ENCODE measurements at regions not wholly inside any gene's neighbourhood (a gene's known extent, or its start where the extent isn't known, plus 50 kb on each side); places are given as distances from the start of the nearest gene placed in this dataset.

DNA sequence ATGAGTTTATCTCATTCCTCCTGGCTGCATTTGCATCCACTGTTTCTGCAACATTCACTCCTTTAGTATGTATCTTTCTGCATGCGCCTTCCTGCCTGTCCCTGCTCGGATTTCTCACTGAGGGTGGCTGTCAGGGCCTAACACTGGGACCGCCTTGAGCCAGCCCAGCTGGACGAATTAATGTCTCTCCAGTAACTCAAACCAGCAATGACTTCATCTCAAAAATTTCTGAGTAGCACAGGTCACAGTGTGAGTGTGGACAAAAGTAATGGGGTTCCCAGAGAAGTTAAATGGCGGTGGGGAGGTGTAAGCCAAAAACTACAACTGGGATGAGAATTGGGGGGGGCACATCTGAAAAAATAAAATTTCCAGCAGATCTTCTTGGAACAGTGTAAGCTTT is 444.0 kb upstream of the MGMT start (continued):
- TF ChIP-seq DNMT1 (CRISPR knock-in tag; IDR thresholded peaks at IDR 0.05) (no peak), CCDC6 (CRISPR knock-in tag; IDR thresholded peaks at IDR 0.05) (no peak), FOSL2 (CRISPR knock-in tag; IDR thresholded peaks at IDR 0.05) (no peak)

DNA sequence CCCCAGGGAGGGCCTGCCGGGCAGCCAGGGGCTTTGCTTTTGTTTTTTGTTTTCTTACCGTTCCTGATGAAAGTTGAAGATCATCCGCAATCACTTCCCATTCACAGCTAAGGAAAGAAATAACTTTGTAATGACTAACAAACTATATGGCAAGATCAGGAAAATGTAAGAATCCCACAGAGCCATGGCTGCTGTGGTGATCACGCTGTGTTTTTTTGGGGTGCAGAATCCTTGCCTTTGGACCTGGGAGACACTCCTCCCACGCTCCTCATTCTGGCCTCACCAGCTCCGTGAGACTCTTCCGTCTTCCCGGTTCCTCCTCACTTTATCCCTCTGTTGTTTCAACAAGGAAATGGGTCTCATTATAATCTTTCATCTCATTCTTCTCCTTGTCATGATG is 443.0 kb upstream of the MGMT start:
- H3K4me1 ChIP-seq (ENCODE audit: insufficient read depth, low read length): no peaks in the 10 kb centered on the region
- in situ Hi-C loops (cut with HindIII; ENCODE audit: extremely low pct_ligation_motif_present, low pct_unique_long_range_greater_than_20kb): no loop called here
- no TSS peak for BruUV-seq (replicated peaks)
- ChIA-PET CTCF (ENCODE audit: low intra/inter-chr PET ratio, low total read pairs) (no interaction called here), POLR2A (no interaction called here)
- WGBS (ENCODE audit: low lambda C conversion rate): 31% methylated on average over 8 of the region's 8 CpGs
- TF ChIP-seq MTERF4 (CRISPR knock-in tag; IDR thresholded peaks at IDR 0.05) (no peak), KDM5B (CRISPR knock-in tag; IDR thresholded peaks at IDR 0.05; ENCODE audit: borderline replicate concordance) (no peak), JDP2 (CRISPR knock-in tag; IDR thresholded peaks at IDR 0.05; ENCODE audit: borderline replicate concordance) (no peak), ZKSCAN5 (CRISPR knock-in tag; IDR thresholded peaks at IDR 0.05) (no peak), SMAD1 (CRISPR knock-in tag; IDR thresholded peaks at IDR 0.05; ENCODE audit: borderline replicate concordance, low read depth) (no peak), SRY (CRISPR knock-in tag; IDR thresholded peaks at IDR 0.05) (no peak), HIVEP1 (CRISPR knock-in tag; IDR thresholded peaks at IDR 0.05) (no peak), PAF1 (CRISPR knock-in tag; IDR thresholded peaks at IDR 0.05) (no peak), ZNF337 (CRISPR knock-in tag; IDR thresholded peaks at IDR 0.05; ENCODE audit: borderline replicate concordance, low read depth) (no peak), NFYC (CRISPR knock-in tag; IDR thresholded peaks at IDR 0.05) (no peak), POLR2AphosphoS2 (IDR thresholded peaks at IDR 0.05; ENCODE audit: low read depth, low read length) (no peak), SMC3 (IDR thresholded peaks at IDR 0.05; ENCODE audit: low read length) (no peak)
- TF ChIP-seq, protein P1, sequence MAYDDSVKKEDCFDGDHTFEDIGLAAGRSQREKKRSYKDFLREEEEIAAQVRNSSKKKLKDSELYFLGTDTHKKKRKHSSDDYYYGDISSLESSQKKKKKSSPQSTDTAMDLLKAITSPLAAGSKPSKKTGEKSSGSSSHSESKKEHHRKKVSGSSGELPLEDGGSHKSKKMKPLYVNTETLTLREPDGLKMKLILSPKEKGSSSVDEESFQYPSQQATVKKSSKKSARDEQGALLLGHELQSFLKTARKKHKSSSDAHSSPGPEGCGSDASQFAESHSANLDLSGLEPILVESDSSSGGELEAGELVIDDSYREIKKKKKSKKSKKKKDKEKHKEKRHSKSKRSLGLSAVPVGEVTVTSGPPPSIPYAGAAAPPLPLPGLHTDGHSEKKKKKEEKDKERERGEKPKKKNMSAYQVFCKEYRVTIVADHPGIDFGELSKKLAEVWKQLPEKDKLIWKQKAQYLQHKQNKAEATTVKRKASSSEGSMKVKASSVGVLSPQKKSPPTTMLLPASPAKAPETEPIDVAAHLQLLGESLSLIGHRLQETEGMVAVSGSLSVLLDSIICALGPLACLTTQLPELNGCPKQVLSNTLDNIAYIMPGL (CRISPR knock-in tag; IDR thresholded peaks at IDR 0.05; ENCODE audit: borderline replicate concordance in 1 of 2, low read depth in 1 of 2): no peak
- TF ChIP-seq, protein P2, sequence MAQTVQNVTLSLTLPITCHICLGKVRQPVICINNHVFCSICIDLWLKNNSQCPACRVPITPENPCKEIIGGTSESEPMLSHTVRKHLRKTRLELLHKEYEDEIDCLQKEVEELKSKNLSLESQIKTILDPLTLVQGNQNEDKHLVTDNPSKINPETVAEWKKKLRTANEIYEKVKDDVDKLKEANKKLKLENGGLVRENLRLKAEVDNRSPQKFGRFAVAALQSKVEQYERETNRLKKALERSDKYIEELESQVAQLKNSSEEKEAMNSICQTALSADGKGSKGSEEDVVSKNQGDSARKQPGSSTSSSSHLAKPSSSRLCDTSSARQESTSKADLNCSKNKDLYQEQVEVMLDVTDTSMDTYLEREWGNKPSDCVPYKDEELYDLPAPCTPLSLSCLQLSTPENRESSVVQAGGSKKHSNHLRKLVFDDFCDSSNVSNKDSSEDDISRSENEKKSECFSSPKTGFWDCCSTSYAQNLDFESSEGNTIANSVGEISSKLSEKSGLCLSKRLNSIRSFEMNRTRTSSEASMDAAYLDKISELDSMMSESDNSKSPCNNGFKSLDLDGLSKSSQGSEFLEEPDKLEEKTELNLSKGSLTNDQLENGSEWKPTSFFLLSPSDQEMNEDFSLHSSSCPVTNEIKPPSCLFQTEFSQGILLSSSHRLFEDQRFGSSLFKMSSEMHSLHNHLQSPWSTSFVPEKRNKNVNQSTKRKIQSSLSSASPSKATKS (CRISPR knock-in tag; IDR thresholded peaks at IDR 0.05): no peak
- no peak overlapping the region for H3K4me2 ChIP-seq (ENCODE audit: low read depth, low read length)
- H3K27me3 ChIP-seq (ENCODE audit: control insufficient read depth in 1 of 2, insufficient read depth in 2 of 2, low read length in 2 of 2): peaks cover 3 to 30% of the 10 kb centered on the region in 2 experiments; a peak in 3 of 5 replicates
- H4K20me1 ChIP-seq (ENCODE audit: insufficient read depth, low read length): no peaks in the 10 kb centered on the region
- H3K27ac ChIP-seq (ENCODE audit: extremely low read length, insufficient read depth, low read length): no peak overlapping the region
- intact Hi-C loops (cut with micrococcal nuclease; ENCODE audit: unreplicated experiment): no loop called here
- no peak overlapping the region for H2AFZ ChIP-seq (ENCODE audit: low read length)
- DNase-seq (ENCODE audit: low spot score) (no peak), FAIRE-seq (no peak), ATAC-seq (no peak)
- H3K9ac ChIP-seq (ENCODE audit: insufficient read depth, low read depth, low read length): no peak overlapping the region
- H3K4me3 ChIP-seq (replicated peaks in 1 of 3; ENCODE audit: insufficient read depth in 1 of 3, low read depth in 2 of 3, low read length in 3 of 3): no peak overlapping the region
- no peaks in the 10 kb centered on the region for H3K79me2 ChIP-seq (ENCODE audit: insufficient read depth, low read length)
- no peaks in the 10 kb centered on the region for H3K36me3 ChIP-seq (replicated peaks in 1 of 2; ENCODE audit: control insufficient read depth in 1 of 2, insufficient read depth in 2 of 2, low read length in 2 of 2)
- no peaks in the 10 kb centered on the region for H3K9me3 ChIP-seq (ENCODE audit: low read length)

Measured in HepG2 (cell line).